HCT116 (cell line): ENCODE measurements at regions not wholly inside any gene's neighbourhood (a gene's known extent, or its start where the extent isn't known, plus 50 kb on each side); places are given as distances from the start of the nearest gene placed in this dataset.

Experiments
- ATAC-seq: fragments of 200-7000 bp; cut with Tn5 transposase; 2 replicates; pipeline ENCODE4 v1.9.1; 2020; ENCODE audit warnings: mild to moderate bottlenecking, moderate library complexity
- BruUV-seq: library from RNA; stranded (reverse); fragments of 400-500 nt; replicated peaks from 2 replicates; lab custom pipeline; 2021; lab: Mats Ljungman, UMichigan
- CTCF ChIA-PET: fragments of 300-600 bp; sonication (Branson Sonifier 250); formaldehyde crosslinking; loops from one replicate; lab custom pipeline; 2021; ENCODE audit warnings: antibody characterized with exemption; lab: Charles Lee
- POLR2A ChIA-PET: fragments of 300-600, 350-600 bp; sonication (Branson Sonifier 250); formaldehyde crosslinking; loops from one replicate; lab custom pipeline; 2021; ENCODE audit warnings: antibody characterized with exemption; lab: Charles Lee
- RAD21 ChIA-PET, 2 experiments: fragments of 300-600 bp; sonication (Branson Sonifier 250); formaldehyde crosslinking; loops; one replicate each; lab custom pipeline; 2023; ENCODE audit warnings: low total read pairs in 2 of 2; ENCODE audit not compliant: uncharacterized antibody in 2 of 2, unreplicated experiment in 2 of 2, low non-redundant PET in 1 of 2; lab: Charles Lee
- DNase-seq: peaks from one replicate; pipeline ENCODE4 v3.0.0-alpha.2; 2010; ENCODE audit warnings: low read depth, low spot score
- H2AFZ ChIP-seq: fragments of 200-600 bp; shearing (Covaris generic), sonication (generic); 2 replicates; pipeline ENCODE4 v1.6.1; 2017; ENCODE audit warnings: low read depth, mixed run types, mixed read lengths, antibody characterized with exemption, low read length; ENCODE audit not compliant: poor library complexity, severe bottlenecking
- H3K27ac ChIP-seq: 2 replicates; pipeline ENCODE4 v1.5.1; 2012; ENCODE audit warnings: low read depth, low read length
- H3K27me3 ChIP-seq: fragments of 200-600 bp; sonication (generic); 2 replicates; pipeline ENCODE4 v1.6.1; 2016; ENCODE audit warnings: mixed run types, low read length, mixed read lengths; ENCODE audit not compliant: insufficient read depth
- H3K36me3 ChIP-seq, 2 experiments: fragments of 200-500 bp in 1 of 2; fragments of 200-600 bp in 1 of 2; sonication (Bioruptor generic) in 1 of 2; sonication (generic) in 1 of 2; 2 replicates each; pipeline versions ENCODE4 v1.5.1 to v1.6.1; 2014 to 2016; ENCODE audit warnings: low read length in 2 of 2, inconsistent platforms in 1 of 2, mixed read lengths in 1 of 2, mixed run types in 1 of 2; ENCODE audit not compliant: insufficient read depth in 2 of 2, control insufficient read depth in 1 of 2
- H3K4me1 ChIP-seq, 2 experiments: fragments of 200-600 bp in 1 of 2; sonication (generic) in 1 of 2; 2 replicates each; pipeline versions ENCODE4 v1.5.1 to v1.6.1; 2012 to 2017; ENCODE audit warnings: low read length in 2 of 2, inconsistent platforms in 1 of 2, mild to moderate bottlenecking in 1 of 2, mixed read lengths in 1 of 2, mixed run types in 1 of 2, moderate library complexity in 1 of 2; ENCODE audit not compliant: insufficient read depth in 2 of 2, control insufficient read depth in 1 of 2
- H3K4me2 ChIP-seq: fragments of 200-600 bp; sonication (generic); 2 replicates; pipeline ENCODE4 v1.6.1; 2017; ENCODE audit warnings: mixed run types, low read length, mixed read lengths
- H3K4me3 ChIP-seq, 2 experiments: fragments of 200-600 bp in 1 of 2; sonication (generic) in 1 of 2; replicated peaks in 1 of 2; 2 replicates each; pipeline ENCODE4 v1.5.1; 2011 to 2016; ENCODE audit warnings: low read length in 2 of 2, control low read depth in 1 of 2, low read depth in 1 of 2, mild to moderate bottlenecking in 1 of 2, mixed read lengths in 1 of 2, mixed run types in 1 of 2
- H3K79me2 ChIP-seq: fragments of 200-600 bp; sonication (generic); 2 replicates; pipeline ENCODE4 v1.6.1; 2017; ENCODE audit warnings: mild to moderate bottlenecking, mixed run types, low read length, moderate library complexity, mixed read lengths; ENCODE audit not compliant: insufficient read depth
- H3K9ac ChIP-seq: fragments of 200-600 bp; sonication (generic); 2 replicates; pipeline ENCODE4 v1.6.1; 2016; ENCODE audit warnings: low read length, mixed read lengths
- H3K9me2 ChIP-seq: fragments of 200-600 bp; sonication (generic), shearing (Covaris generic); 2 replicates; pipeline ENCODE4 v1.6.1; 2017; ENCODE audit warnings: mixed run types, mild to moderate bottlenecking, moderate library complexity; ENCODE audit not compliant: insufficient read depth
- H3K9me3 ChIP-seq, 2 experiments: fragments of 200-500 bp in 1 of 2; fragments of 200-600 bp in 1 of 2; sonication (Bioruptor generic) in 1 of 2; sonication (generic) in 1 of 2; 2 replicates each; pipeline ENCODE4 v1.6.1; 2014 to 2017; ENCODE audit warnings: low read length in 2 of 2, mixed read lengths in 2 of 2, inconsistent platforms in 1 of 2, low read depth in 1 of 2, mild to moderate bottlenecking in 1 of 2, mixed run types in 1 of 2, moderate library complexity in 1 of 2; ENCODE audit not compliant: control insufficient read depth in 1 of 2, insufficient read depth in 1 of 2
- H4K20me1 ChIP-seq: fragments of 200-600 bp; sonication (generic), shearing (Covaris generic); 2 replicates; pipeline ENCODE4 v1.6.1; 2017; ENCODE audit warnings: mixed run types, mild to moderate bottlenecking, moderate library complexity; ENCODE audit not compliant: insufficient read depth
- CBX3 ChIP-seq: IDR thresholded peaks from 2 replicates; pipeline ENCODE4 v1.6.1; 2012; ENCODE audit warnings: low read depth
- CEBPB ChIP-seq: IDR thresholded peaks from 2 replicates; pipeline ENCODE4 v1.6.1; 2012; ENCODE audit warnings: low read depth
- EGR1 ChIP-seq: IDR thresholded peaks from 2 replicates; pipeline ENCODE4 v1.6.1; 2012; ENCODE audit warnings: low read depth
- ELF1 ChIP-seq: IDR thresholded peaks from 2 replicates; pipeline ENCODE4 v1.6.1; 2012; ENCODE audit warnings: low read depth, borderline replicate concordance
- EZH2 ChIP-seq: fragments of 200-600 bp; sonication (generic); IDR thresholded peaks from 2 replicates; pipeline ENCODE4 v1.6.1; 2017; ENCODE audit warnings: antibody characterized with exemption, mixed run types
- EZH2phosphoT487 ChIP-seq: fragments of 200-600 bp; IDR thresholded peaks from 2 replicates; pipeline ENCODE4 v1.6.1; 2018; ENCODE audit warnings: antibody characterized with exemption, borderline replicate concordance
- JUND ChIP-seq: IDR thresholded peaks from 2 replicates; pipeline ENCODE4 v1.6.1; 2012
- POLR2AphosphoS5 ChIP-seq: IDR thresholded peaks from 2 replicates; pipeline ENCODE4 v1.6.1; 2011; ENCODE audit warnings: mild to moderate bottlenecking, low read depth, low read length, moderate library complexity
- SIN3A ChIP-seq: IDR thresholded peaks from 2 replicates; pipeline ENCODE4 v1.6.1; 2012; ENCODE audit warnings: low read depth
- SP1 ChIP-seq: IDR thresholded peaks from 2 replicates; pipeline ENCODE4 v1.6.1; 2012; ENCODE audit warnings: low read depth
- SRF ChIP-seq: IDR thresholded peaks from 2 replicates; pipeline ENCODE4 v1.6.1; 2012; ENCODE audit warnings: low read depth
- TCF7L2 ChIP-seq: IDR thresholded peaks from 2 replicates; pipeline ENCODE4 v1.7.0; 2011; ENCODE audit warnings: borderline replicate concordance, inconsistent platforms; ENCODE audit not compliant: insufficient read depth, insufficient read length; ENCODE audit errors: extremely low read depth
- YY1 ChIP-seq: IDR thresholded peaks from 2 replicates; pipeline ENCODE4 v1.6.1; 2011; ENCODE audit warnings: low read length, low read depth, moderate library complexity, mild to moderate bottlenecking; ENCODE audit not compliant: insufficient replicate concordance; ENCODE audit errors: extremely low read depth
- ZFX ChIP-seq: fragments of 450-650 bp; IDR thresholded peaks from 2 replicates; pipeline ENCODE4 v1.6.1; 2017
- ZNF274 ChIP-seq: fragments of 200-500 bp; sonication (Bioruptor generic); IDR thresholded peaks from 2 replicates; pipeline ENCODE4 v1.6.1; 2014; ENCODE audit warnings: mild to moderate bottlenecking, low read depth, low read length, inconsistent platforms
- intact Hi-C: fragments of 100-400 bp; cut with micrococcal nuclease; formaldehyde crosslinking; loops from 2 replicates; pipeline ENCODE4 v1.10.0; 2022
- TF ChIP-seq, protein P1 (sequence below): IDR thresholded peaks from 2 replicates; pipeline ENCODE4 v1.6.1; 2012
- TF ChIP-seq, protein P2 (sequence below): IDR thresholded peaks from 2 replicates; pipeline ENCODE4 v1.6.1; 2011; ENCODE audit warnings: mild to moderate bottlenecking, low read length, moderate library complexity; ENCODE audit not compliant: insufficient replicate concordance; ENCODE audit errors: extremely low read depth

DNA sequence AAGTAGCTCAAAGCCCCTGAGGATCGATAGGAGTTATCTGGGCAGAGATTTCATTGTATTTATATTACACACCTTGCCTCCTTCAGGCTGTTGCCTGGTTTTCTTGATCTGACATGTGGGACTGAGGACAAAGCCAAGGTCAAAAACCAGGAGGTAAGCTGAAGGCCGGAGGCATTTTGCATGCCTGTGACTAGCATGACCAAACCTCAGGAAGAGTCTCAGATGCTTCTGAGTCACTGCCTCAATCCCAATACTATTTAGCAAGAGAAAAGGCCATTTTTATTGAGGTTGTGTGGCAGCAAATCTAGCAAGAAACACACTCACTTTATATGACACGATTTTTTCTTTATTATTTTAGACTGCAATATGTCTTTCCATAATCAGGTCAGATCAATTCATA, 968.1 kb downstream of the CDH11 start:
- CTCF ChIA-PET: no interaction called here

DNA sequence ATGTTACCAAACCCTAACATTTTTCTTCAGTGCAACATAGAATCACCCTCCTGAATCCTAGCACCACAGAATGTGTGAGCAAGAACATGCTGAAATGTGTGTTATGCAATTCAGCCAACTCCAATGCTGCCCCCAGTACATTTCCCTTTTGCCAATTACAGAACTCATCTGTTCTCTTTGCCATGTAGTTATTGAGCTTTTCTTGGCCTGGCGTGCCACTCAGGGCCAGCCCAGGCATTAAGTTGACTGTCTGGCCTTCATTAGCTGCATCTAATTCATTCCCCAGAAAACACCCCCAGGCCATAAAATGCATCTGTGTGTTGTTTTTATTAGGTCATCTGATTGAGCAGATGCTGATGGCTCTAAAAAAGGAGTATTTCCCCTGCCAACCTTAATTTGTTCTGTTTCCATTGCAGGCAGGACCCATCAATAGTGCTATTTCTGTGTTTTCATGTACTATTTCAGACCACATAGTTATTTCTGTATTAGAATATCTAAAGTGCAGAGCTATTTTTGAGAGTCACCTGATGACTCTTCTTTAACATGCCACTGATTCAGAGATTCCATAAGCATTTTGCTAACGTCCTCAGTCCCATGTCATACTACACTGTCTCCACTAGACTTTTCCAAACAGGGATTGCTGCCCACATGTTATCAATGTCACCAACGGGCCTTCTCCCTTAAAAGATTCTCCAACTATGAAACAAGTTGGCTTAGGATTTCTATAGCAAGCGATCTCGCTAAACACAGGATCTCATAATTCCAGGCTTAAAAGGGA, 969.7 kb downstream of the CDH11 start:
- H3K9ac ChIP-seq: no peak overlapping the region
- H3K4me3 ChIP-seq: no peak overlapping the region
- no peaks in the 10 kb centered on the region for H3K4me1 ChIP-seq
- H3K79me2 ChIP-seq: no peaks in the 10 kb centered on the region
- ChIA-PET CTCF (no interaction called here), RAD21 (no interaction called here)
- DNase-seq: no peak
- no peak for ATAC-seq
- peaks cover 14 to 21% of the 10 kb centered on the region in 2 experiments; a peak in 2 of 4 replicates for H3K9me3 ChIP-seq
- intact Hi-C loops: no loop called here
- no TSS peak for BruUV-seq
- no peaks in the 10 kb centered on the region for H3K36me3 ChIP-seq
- no peak for TF ChIP-seq TCF7L2
- no peak for TF ChIP-seq CBX3
- TF ChIP-seq EZH2phosphoT487: no peak
- TF ChIP-seq SRF: no peak
- TF ChIP-seq, protein P1, sequence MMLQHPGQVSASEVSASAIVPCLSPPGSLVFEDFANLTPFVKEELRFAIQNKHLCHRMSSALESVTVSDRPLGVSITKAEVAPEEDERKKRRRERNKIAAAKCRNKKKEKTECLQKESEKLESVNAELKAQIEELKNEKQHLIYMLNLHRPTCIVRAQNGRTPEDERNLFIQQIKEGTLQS: no peak
- TF ChIP-seq SP1: no peak
- TF ChIP-seq POLR2AphosphoS5: no peak
- no peak for TF ChIP-seq YY1
- no peak for TF ChIP-seq JUND
- no peak for TF ChIP-seq SIN3A
- TF ChIP-seq ZFX: no peak
- TF ChIP-seq ZNF274: no peak
- TF ChIP-seq CEBPB: no peak
- TF ChIP-seq EZH2: no peak
- TF ChIP-seq, protein P2, sequence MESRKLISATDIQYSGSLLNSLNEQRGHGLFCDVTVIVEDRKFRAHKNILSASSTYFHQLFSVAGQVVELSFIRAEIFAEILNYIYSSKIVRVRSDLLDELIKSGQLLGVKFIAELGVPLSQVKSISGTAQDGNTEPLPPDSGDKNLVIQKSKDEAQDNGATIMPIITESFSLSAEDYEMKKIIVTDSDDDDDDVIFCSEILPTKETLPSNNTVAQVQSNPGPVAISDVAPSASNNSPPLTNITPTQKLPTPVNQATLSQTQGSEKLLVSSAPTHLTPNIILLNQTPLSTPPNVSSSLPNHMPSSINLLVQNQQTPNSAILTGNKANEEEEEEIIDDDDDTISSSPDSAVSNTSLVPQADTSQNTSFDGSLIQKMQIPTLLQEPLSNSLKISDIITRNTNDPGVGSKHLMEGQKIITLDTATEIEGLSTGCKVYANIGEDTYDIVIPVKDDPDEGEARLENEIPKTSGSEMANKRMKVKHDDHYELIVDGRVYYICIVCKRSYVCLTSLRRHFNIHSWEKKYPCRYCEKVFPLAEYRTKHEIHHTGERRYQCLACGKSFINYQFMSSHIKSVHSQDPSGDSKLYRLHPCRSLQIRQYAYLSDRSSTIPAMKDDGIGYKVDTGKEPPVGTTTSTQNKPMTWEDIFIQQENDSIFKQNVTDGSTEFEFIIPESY: no peak
- TF ChIP-seq ELF1: no peak
- TF ChIP-seq EGR1: no peak
- TF ChIP-seq, all 23 proteins: peak for 0
- H3K9me2 ChIP-seq: no peaks in the 10 kb centered on the region
- H3K27me3 ChIP-seq: no peaks in the 10 kb centered on the region
- no peak overlapping the region for H3K27ac ChIP-seq
- POLR2A ChIA-PET: no interaction called here
- H2AFZ ChIP-seq: no peak overlapping the region
- no peaks in the 10 kb centered on the region for H4K20me1 ChIP-seq
- H3K4me2 ChIP-seq: no peak overlapping the region

More for the DNA sequence above, 968.1 kb downstream of the CDH11 start:
- intact Hi-C loops: no loop called here
- Histone ChIP-seq H3K27ac (no peak overlapping the region), H3K79me2 (no peaks in the 10 kb centered on the region), H3K9ac (no peak overlapping the region), H3K4me2 (no peak overlapping the region), H3K36me3 (no peaks in the 10 kb centered on the region), H3K4me3 (no peak overlapping the region), H3K27me3 (no peaks in the 10 kb centered on the region), H3K4me1 (no peaks in the 10 kb centered on the region), H4K20me1 (no peaks in the 10 kb centered on the region), H2AFZ (no peak overlapping the region), H3K9me3 (peaks cover 8 to 21% of the 10 kb centered on the region in 2 experiments; a peak in 2 of 4 replicates), H3K9me2 (no peaks in the 10 kb centered on the region)
- RAD21 ChIA-PET: no interaction called here
- no TSS peak for BruUV-seq
- POLR2A ChIA-PET: no interaction called here
- TF ChIP-seq EGR1 (no peak), JUND (no peak), ELF1 (no peak), EZH2phosphoT487 (no peak), CBX3 (no peak)
- ATAC-seq (no peak), DNase-seq (no peak)
